Activated naive CD8-positive, alpha-beta T cell treated with anti-CD3 and anti-CD28 coated beads for 36 hours (primary cell): ENCODE measurements at regions not wholly inside any gene's neighbourhood (a gene's known extent, or its start where the extent isn't known, plus 50 kb on each side); places are given as distances from the start of the nearest gene placed in this dataset.
A peak's percentile ranks its signal among the peaks of the same experiment; 100 is the strongest.
"Not testable (repeated sequence)": the region's sequence is repeated elsewhere in the genome, so short reads cannot be mapped to it uniquely, and the experiment has no call there.

ENCODE experiments used
- DNase-seq: peaks from one replicate; pipeline ENCODE4 v3.0.0; 2021
- H3K27ac Mint-ChIP-seq: one replicate; pipeline ENCODE4 v1.8.0; 2022; ENCODE audit warnings: mild to moderate bottlenecking, moderate library complexity, mixed read lengths
- H3K27me3 Mint-ChIP-seq: one replicate; pipeline ENCODE4 v1.8.0; 2022; ENCODE audit warnings: mild to moderate bottlenecking, mixed read lengths
- H3K36me3 Mint-ChIP-seq: one replicate; pipeline ENCODE4 v1.8.0; 2021; ENCODE audit warnings: mild to moderate bottlenecking, mixed read lengths
- H3K4me1 Mint-ChIP-seq: one replicate; pipeline ENCODE4 v1.8.0; 2021; ENCODE audit warnings: mixed read lengths
- H3K4me3 Mint-ChIP-seq: one replicate; pipeline ENCODE4 v1.8.0; 2022; ENCODE audit warnings: mild to moderate bottlenecking, moderate library complexity, mixed read lengths
- H3K9me3 Mint-ChIP-seq: one replicate; pipeline ENCODE4 v1.8.0; 2022; ENCODE audit warnings: mixed read lengths

DNA sequence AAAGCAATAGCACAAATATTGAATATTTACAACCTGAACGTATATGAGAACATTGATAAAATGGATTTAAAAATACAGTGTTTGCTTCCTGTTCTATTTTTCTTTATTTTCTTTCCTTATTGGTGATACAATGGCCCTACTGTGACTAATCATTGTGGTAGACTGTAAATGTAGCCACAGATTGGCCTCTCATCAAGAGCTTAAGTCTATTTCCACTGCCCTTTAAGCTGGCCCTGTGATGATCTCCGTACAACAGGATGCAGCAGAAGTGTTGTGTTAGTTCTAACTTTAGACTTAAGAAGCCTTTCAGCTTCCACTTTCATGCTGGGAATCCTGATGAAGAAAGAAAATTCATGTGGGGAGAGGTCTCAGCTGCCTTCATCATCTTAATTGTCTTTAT, 285.6 kb upstream of the B3GALT2 start:
- Mint-ChIP-seq H3K27me3 (no peaks in the 10 kb centered on the region), H3K27ac (no peak overlapping the region), H3K9me3 (peaks cover 16% of the 10 kb centered on the region), H3K36me3 (peaks cover 8% of the 10 kb centered on the region), H3K4me1 (peaks cover 8% of the 10 kb centered on the region), H3K4me3 (no peak overlapping the region)
- no peak for DNase-seq

- no peak overlapping the region for H3K27ac Mint-ChIP-seq
- H3K9me3 Mint-ChIP-seq, result peaks cover 2% of the 10 kb centered on the region
- H3K4me3 Mint-ChIP-seq, result no peak overlapping the region
- DNase-seq, result no peak
- no peaks in the 10 kb centered on the region for H3K27me3 Mint-ChIP-seq
- no peaks in the 10 kb centered on the region for H3K36me3 Mint-ChIP-seq
- peaks cover 19% of the 10 kb centered on the region for H3K4me1 Mint-ChIP-seq
These were observed 277.0 kb upstream of the B3GALT2 start for GRCh38 chr1:193463326-193463932.

DNA sequence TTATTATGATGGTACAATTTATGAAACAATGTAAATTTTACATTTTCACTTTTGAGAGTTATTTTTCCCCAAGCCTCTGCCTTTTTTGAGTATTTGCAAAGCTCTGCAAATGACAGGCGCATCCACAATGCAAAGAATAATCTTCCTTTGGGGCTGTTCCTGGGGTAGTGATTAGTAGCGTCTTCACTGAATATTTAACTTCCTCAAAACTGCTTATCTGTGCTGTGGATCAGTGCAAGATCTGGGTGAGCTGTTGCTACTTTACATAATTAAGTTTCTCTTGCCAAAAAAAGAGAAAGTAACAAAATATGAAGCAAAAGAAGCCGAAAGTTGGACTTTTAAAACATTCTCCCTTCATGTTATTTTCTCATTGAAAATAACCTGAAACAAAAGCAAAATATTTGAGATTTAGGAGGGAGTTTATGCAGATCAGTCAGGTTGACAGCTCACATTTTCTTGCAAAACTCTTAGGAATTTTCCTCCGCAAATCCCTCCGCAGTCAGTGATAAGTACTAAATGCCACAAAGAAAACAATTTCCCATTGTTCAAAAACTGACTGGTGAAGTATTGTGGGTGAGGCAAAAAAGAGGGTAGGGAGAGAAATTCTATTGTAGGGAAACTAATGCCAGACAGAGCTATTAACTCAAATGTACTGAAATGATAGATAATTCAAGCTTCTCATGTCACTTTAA, 276.4 kb upstream of the B3GALT2 start:
- no peak for DNase-seq
- Mint-ChIP-seq H3K4me1 (peaks cover 19% of the 10 kb centered on the region), H3K9me3 (peaks cover 2% of the 10 kb centered on the region), H3K27ac (no peak overlapping the region), H3K36me3 (no peaks in the 10 kb centered on the region), H3K4me3 (peak overlapping the region; percentile 41), H3K27me3 (no peaks in the 10 kb centered on the region)

GRCh38 chr1:193458628-193459027, 272.2 kb upstream of the B3GALT2 start:
- H3K4me1 Mint-ChIP-seq, result peaks cover 19% of the 10 kb centered on the region
- H3K27me3 Mint-ChIP-seq, result no peaks in the 10 kb centered on the region
- H3K27ac Mint-ChIP-seq, result no peak overlapping the region
- no peak for DNase-seq
- H3K4me3 Mint-ChIP-seq, result no peak overlapping the region
- peaks cover 2% of the 10 kb centered on the region for H3K9me3 Mint-ChIP-seq
- no peaks in the 10 kb centered on the region for H3K36me3 Mint-ChIP-seq

GRCh38 chr1:193457676-193458075, 271.3 kb upstream of the B3GALT2 start:
- peaks cover 2% of the 10 kb centered on the region for H3K9me3 Mint-ChIP-seq
- H3K4me1 Mint-ChIP-seq, result peaks cover 12% of the 10 kb centered on the region
- DNase-seq, result no peak
- no peak overlapping the region for H3K27ac Mint-ChIP-seq
- no peak overlapping the region for H3K4me3 Mint-ChIP-seq
- no peaks in the 10 kb centered on the region for H3K27me3 Mint-ChIP-seq
- H3K36me3 Mint-ChIP-seq, result no peaks in the 10 kb centered on the region

DNA sequence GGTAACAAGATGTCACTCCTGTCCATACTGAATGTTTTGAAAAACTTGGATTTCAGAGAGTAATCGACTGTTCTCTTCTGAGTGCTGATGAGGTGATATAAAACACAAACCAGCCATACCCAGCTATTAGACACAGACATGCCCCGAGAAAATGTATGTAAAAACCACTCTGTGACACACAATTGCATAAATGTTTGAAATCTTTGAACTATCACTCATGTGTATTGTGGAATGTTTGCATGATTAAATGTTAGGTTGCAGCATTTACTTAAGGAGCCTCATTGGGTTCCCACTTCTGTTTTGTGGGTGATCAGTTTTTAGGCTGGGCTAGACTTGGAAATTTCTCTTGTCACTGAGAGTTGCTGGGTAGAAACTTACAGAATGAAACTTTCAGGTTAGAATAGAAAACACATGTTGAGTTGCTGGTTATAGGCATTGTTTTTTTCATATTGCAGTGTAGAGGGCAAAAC, 270.4 kb upstream of the B3GALT2 start:
- DNase-seq, result no peak
- no peak overlapping the region for H3K4me3 Mint-ChIP-seq
- H3K27ac Mint-ChIP-seq, result no peak overlapping the region
- H3K4me1 Mint-ChIP-seq, result peaks cover 10% of the 10 kb centered on the region
- no peaks in the 10 kb centered on the region for H3K27me3 Mint-ChIP-seq
- peaks cover 2% of the 10 kb centered on the region for H3K9me3 Mint-ChIP-seq
- H3K36me3 Mint-ChIP-seq, result no peaks in the 10 kb centered on the region

DNA sequence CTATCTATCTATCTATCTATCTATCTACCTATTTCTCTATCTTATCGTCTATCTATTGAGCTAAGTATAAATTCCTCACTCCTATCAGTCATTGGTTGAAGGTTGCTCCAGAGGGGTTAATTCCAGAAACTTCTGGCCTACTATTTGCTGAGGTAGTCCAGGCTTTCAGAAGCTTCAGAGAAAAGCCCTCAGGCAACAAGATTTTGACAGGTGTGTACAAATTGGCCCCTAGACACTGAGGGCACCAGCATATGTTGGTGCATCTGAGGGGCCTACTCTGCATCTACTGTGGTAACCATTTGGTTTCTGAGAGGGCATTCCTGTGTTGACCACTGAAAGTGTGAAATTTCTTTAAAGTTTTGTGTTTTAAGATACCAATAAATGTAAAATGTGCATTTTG, 265.2 kb upstream of the B3GALT2 start:
- Mint-ChIP-seq H3K36me3 (peaks cover 4% of the 10 kb centered on the region), H3K4me3 (no peak overlapping the region), H3K9me3 (no peaks in the 10 kb centered on the region), H3K27me3 (no peaks in the 10 kb centered on the region), H3K4me1 (peaks cover 18% of the 10 kb centered on the region), H3K27ac (no peak overlapping the region)
- no peak for DNase-seq

- no peaks in the 10 kb centered on the region for H3K9me3 Mint-ChIP-seq
These were observed 264.6 kb upstream of the B3GALT2 start for GRCh38 chr1:193451001-193451400.

DNA sequence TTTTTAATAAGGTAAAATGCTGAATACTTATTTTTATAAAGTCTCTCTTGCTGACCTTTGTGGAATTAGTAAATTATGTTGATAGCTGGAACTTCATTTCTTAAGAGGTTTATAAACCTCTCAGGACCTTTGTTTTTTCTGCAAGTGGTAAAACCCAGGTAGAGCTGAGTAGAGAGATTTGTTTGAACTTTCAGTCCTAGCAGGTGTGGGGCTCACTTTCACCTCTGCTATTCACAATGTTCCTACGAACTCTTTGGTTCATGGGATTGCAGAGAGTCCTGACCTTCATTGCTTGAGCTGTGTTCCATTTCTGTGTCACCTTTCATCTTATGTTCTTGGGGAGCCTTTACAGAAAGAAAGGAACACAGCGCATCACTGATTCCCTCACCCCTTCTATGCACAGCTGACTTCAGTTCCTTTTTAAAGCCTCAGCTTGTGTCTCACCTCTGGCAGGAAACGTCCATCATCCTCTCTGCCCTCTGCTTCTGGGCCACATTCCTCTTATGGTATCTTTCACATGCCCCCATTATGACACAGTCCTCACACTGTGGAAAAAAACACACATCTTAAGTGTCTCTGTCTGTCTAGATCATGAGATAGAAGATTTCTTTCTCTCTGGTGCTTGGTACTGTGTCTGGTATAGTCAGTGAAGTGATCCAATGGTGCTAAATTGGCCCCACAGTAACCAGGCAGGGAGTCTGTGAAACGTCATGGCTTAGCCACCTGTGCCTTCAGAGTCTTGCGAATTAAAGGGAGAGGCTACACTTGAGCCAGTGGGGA, 262.5 kb upstream of the B3GALT2 start:
- DNase-seq, result peak; percentile 8
- peak overlapping the region; percentile 12 for H3K4me3 Mint-ChIP-seq
- H3K36me3 Mint-ChIP-seq, result peaks cover 4% of the 10 kb centered on the region
- peaks cover 18% of the 10 kb centered on the region for H3K4me1 Mint-ChIP-seq
- H3K27ac Mint-ChIP-seq, result peak overlapping the region; percentile 91
- H3K27me3 Mint-ChIP-seq, result no peaks in the 10 kb centered on the region
- H3K9me3 Mint-ChIP-seq, result no peaks in the 10 kb centered on the region

More at GRCh38 chr1:193451001-193451400, 264.6 kb upstream of the B3GALT2 start:
- no peaks in the 10 kb centered on the region for H3K27me3 Mint-ChIP-seq
- H3K4me3 Mint-ChIP-seq, result no peak overlapping the region
- no peak for DNase-seq
- H3K27ac Mint-ChIP-seq, result no peak overlapping the region
- peaks cover 4% of the 10 kb centered on the region for H3K36me3 Mint-ChIP-seq
- H3K4me1 Mint-ChIP-seq, result peaks cover 18% of the 10 kb centered on the region

- H3K4me3 Mint-ChIP-seq, result no peak overlapping the region
- peaks cover 5% of the 10 kb centered on the region for H3K36me3 Mint-ChIP-seq
These were observed 257.5 kb upstream of the B3GALT2 start for GRCh38 chr1:193443886-193444285.

GRCh38 chr1:193438771-193439170, 252.4 kb upstream of the B3GALT2 start:
- peaks cover 15% of the 10 kb centered on the region for H3K36me3 Mint-ChIP-seq
- no peaks in the 10 kb centered on the region for H3K27me3 Mint-ChIP-seq
- peaks cover 30% of the 10 kb centered on the region for H3K9me3 Mint-ChIP-seq
- H3K4me3 Mint-ChIP-seq, result no peak overlapping the region
- peaks cover 8% of the 10 kb centered on the region for H3K4me1 Mint-ChIP-seq
- DNase-seq, result no peak
- H3K27ac Mint-ChIP-seq, result no peak overlapping the region

More at GRCh38 chr1:193443886-193444285, 257.5 kb upstream of the B3GALT2 start:
- Mint-ChIP-seq H3K9me3 (peaks cover 8% of the 10 kb centered on the region), H3K27me3 (no peaks in the 10 kb centered on the region), H3K4me1 (peaks cover 4% of the 10 kb centered on the region), H3K27ac (no peak overlapping the region)
- DNase-seq, result no peak

- Mint-ChIP-seq H3K9me3 (peaks cover 34% of the 10 kb centered on the region), H3K4me3 (no peak overlapping the region), H3K4me1 (peaks cover 8% of the 10 kb centered on the region), H3K27me3 (no peaks in the 10 kb centered on the region), H3K27ac (no peak overlapping the region), H3K36me3 (peaks cover 19% of the 10 kb centered on the region)
- DNase-seq, result no peak
These were observed 251.9 kb upstream of the B3GALT2 start for GRCh38 chr1:193438312-193438711.

DNA sequence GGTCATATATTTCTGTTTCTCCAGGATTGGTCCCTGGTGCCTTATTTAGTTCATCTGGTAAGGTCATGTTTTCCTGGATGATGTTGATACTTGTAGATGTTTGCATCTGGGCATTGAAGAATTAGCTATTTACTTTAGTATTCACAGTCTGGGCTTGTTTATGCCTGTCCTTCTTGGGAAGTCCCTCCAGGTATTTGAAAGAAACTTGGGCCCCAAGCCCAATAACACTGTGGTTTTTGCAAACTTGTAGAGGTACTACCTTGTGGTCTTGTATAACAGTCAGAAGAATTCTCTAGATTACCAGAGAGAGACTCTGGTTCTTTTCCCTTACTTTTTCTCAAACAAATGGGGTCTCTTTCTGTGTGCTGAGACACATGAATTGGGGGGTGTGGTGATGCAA, 251.4 kb upstream of the B3GALT2 start:
- H3K27me3 Mint-ChIP-seq, result no peaks in the 10 kb centered on the region
- H3K4me1 Mint-ChIP-seq, result peaks cover 8% of the 10 kb centered on the region
- DNase-seq, result no peak
- no peak overlapping the region for H3K27ac Mint-ChIP-seq
- no peak overlapping the region for H3K4me3 Mint-ChIP-seq
- H3K36me3 Mint-ChIP-seq, result peaks cover 20% of the 10 kb centered on the region
- H3K9me3 Mint-ChIP-seq, result peaks cover 38% of the 10 kb centered on the region

DNA sequence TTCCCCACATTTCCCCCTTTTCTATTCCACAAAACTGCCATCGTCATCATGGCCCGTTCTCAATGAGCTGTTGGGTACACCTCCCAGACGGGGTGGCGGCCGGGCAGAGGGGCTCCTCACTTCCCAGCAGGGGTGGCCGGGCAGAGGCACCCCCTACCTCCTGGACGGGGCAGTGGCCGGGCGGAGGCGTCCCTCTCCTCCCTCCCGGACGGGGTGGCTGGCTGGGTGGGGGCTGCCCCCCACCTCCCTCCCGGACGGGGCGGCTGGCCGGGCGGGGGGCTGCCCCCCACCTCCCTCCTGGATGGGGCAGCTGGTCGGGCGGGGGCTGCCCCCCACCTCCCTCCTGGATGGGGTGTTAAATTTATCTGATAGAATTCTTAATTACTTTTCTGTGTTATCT, 250.9 kb upstream of the B3GALT2 start:
- Mint-ChIP-seq H3K36me3 (peaks cover 21% of the 10 kb centered on the region), H3K9me3 (peaks cover 42% of the 10 kb centered on the region)
- not testable (repeated sequence) for H3K27me3 Mint-ChIP-seq, H3K4me1 Mint-ChIP-seq, H3K4me3 Mint-ChIP-seq, DNase-seq, H3K27ac Mint-ChIP-seq

- peaks cover 24% of the 10 kb centered on the region for H3K36me3 Mint-ChIP-seq
- H3K4me1 Mint-ChIP-seq, result peaks cover 8% of the 10 kb centered on the region
These were observed 249.4 kb upstream of the B3GALT2 start for GRCh38 chr1:193435781-193436180.

More at GRCh38 chr1:193435781-193436180, 249.4 kb upstream of the B3GALT2 start:
- Mint-ChIP-seq H3K9me3 (peaks cover 39% of the 10 kb centered on the region), H3K27ac (no peak overlapping the region), H3K4me3 (no peak overlapping the region), H3K27me3 (no peaks in the 10 kb centered on the region)
- no peak for DNase-seq
